Osteocyte (in vitro differentiated cells): ENCODE measurements at regions not wholly inside any gene's neighbourhood (a gene's known extent, or its start where the extent isn't known, plus 50 kb on each side); places are given as distances from the start of the nearest gene placed in this dataset.

Experiments
- DNase-seq: peaks from one replicate; pipeline ENCODE4 v3.0.0; 2021; ENCODE audit warnings: mixed read lengths; ENCODE audit not compliant: unreplicated experiment; ENCODE audit errors: extremely low spot score
- H3K27ac Mint-ChIP-seq: one replicate; pipeline ENCODE4 v1.8.0; 2021; ENCODE audit warnings: mild to moderate bottlenecking, mixed read lengths; ENCODE audit not compliant: unreplicated experiment
- H3K27me3 Mint-ChIP-seq: one replicate; pipeline ENCODE4 v1.8.0; 2021; ENCODE audit warnings: mixed read lengths; ENCODE audit not compliant: unreplicated experiment
- H3K36me3 Mint-ChIP-seq: one replicate; pipeline ENCODE4 v1.8.0; 2021; ENCODE audit warnings: mixed read lengths; ENCODE audit not compliant: unreplicated experiment
- H3K4me1 Mint-ChIP-seq: one replicate; pipeline ENCODE4 v1.8.0; 2021; ENCODE audit warnings: mixed read lengths; ENCODE audit not compliant: unreplicated experiment
- H3K4me3 Mint-ChIP-seq: one replicate; pipeline ENCODE4 v1.8.0; 2021; ENCODE audit warnings: mild to moderate bottlenecking, moderate library complexity, mixed read lengths; ENCODE audit not compliant: unreplicated experiment
- H3K9me3 Mint-ChIP-seq: one replicate; pipeline ENCODE4 v1.8.0; 2021; ENCODE audit warnings: mixed read lengths; ENCODE audit not compliant: unreplicated experiment
- TF ChIP-seq, protein P1 (sequence below): fragments of 200-600 bp; sonication (generic); IDR thresholded peaks from 2 replicates; pipeline ENCODE4 v1.5.0; 2021; ENCODE audit warnings: antibody characterized with exemption, mild to moderate bottlenecking, moderate library complexity

GRCh38 chr2:3125001-3125760, 252.4 kb downstream of the EIPR1 start:
- Mint-ChIP-seq H3K4me1 (peaks cover 1% of the 10 kb centered on the region), H3K9me3 (peaks cover 8% of the 10 kb centered on the region), H3K27me3 (peaks cover 4% of the 10 kb centered on the region), H3K36me3 (no peaks in the 10 kb centered on the region), H3K27ac (no peak overlapping the region), H3K4me3 (no peak overlapping the region)
- TF ChIP-seq, protein P1, sequence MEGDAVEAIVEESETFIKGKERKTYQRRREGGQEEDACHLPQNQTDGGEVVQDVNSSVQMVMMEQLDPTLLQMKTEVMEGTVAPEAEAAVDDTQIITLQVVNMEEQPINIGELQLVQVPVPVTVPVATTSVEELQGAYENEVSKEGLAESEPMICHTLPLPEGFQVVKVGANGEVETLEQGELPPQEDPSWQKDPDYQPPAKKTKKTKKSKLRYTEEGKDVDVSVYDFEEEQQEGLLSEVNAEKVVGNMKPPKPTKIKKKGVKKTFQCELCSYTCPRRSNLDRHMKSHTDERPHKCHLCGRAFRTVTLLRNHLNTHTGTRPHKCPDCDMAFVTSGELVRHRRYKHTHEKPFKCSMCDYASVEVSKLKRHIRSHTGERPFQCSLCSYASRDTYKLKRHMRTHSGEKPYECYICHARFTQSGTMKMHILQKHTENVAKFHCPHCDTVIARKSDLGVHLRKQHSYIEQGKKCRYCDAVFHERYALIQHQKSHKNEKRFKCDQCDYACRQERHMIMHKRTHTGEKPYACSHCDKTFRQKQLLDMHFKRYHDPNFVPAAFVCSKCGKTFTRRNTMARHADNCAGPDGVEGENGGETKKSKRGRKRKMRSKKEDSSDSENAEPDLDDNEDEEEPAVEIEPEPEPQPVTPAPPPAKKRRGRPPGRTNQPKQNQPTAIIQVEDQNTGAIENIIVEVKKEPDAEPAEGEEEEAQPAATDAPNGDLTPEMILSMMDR: no peak
- DNase-seq: no peak

GRCh38 chr2:3122525-3122924, 255.1 kb downstream of the EIPR1 start:
- peaks cover 1% of the 10 kb centered on the region for H3K4me1 Mint-ChIP-seq
- no peak overlapping the region for H3K4me3 Mint-ChIP-seq
- no peak for DNase-seq
- no peaks in the 10 kb centered on the region for H3K36me3 Mint-ChIP-seq
- peaks cover 4% of the 10 kb centered on the region for H3K27me3 Mint-ChIP-seq
- H3K9me3 Mint-ChIP-seq: peaks cover 8% of the 10 kb centered on the region
- TF ChIP-seq, protein P1: no peak
- no peak overlapping the region for H3K27ac Mint-ChIP-seq

- no peak for DNase-seq
- no peaks in the 10 kb centered on the region for H3K36me3 Mint-ChIP-seq
- TF ChIP-seq, protein P1: no peak
- no peak overlapping the region for H3K4me3 Mint-ChIP-seq
- H3K9me3 Mint-ChIP-seq: peaks cover 8% of the 10 kb centered on the region
- no peaks in the 10 kb centered on the region for H3K4me1 Mint-ChIP-seq
- no peaks in the 10 kb centered on the region for H3K27me3 Mint-ChIP-seq
- no peak overlapping the region for H3K27ac Mint-ChIP-seq
These were observed 256.0 kb downstream of the EIPR1 start for GRCh38 chr2:3121601-3122000.

- Mint-ChIP-seq H3K36me3 (no peaks in the 10 kb centered on the region), H3K4me3 (no peak overlapping the region), H3K4me1 (no peaks in the 10 kb centered on the region), H3K27me3 (no peaks in the 10 kb centered on the region), H3K27ac (no peak overlapping the region), H3K9me3 (peaks cover 8% of the 10 kb centered on the region)
- DNase-seq: peak; percentile 73
- TF ChIP-seq, protein P1: no peak
These were observed 259.9 kb downstream of the EIPR1 start for GRCh38 chr2:3117650-3118216.

DNA sequence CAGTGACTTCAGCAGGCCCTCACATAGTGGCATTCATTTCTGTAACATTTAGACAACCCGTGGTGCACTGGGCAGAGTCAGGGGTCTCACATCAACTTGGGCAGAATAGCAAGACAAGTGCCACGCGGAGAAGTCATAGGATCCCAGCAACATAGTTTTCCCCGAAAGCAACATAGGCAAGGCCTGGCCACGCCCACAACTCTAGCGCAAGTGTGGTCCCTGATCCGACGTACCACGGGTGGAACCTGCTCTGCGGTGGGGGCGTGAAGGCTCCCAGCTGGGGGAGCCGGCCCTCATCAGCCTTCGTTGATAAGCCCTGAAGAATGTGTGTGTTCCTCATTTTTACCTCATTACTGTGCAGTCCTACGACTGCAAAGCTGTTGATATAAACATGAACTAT, 261.2 kb downstream of the EIPR1 start:
- Mint-ChIP-seq H3K36me3 (no peaks in the 10 kb centered on the region), H3K27ac (no peak overlapping the region)

More for the DNA sequence above, 261.2 kb downstream of the EIPR1 start:
- Mint-ChIP-seq H3K4me3 (no peak overlapping the region), H3K4me1 (no peaks in the 10 kb centered on the region), H3K9me3 (peaks cover under 1% of the 10 kb centered on the region), H3K27me3 (no peaks in the 10 kb centered on the region)
- peak; percentile 80 for DNase-seq
- TF ChIP-seq, protein P1: no peak
